Endothelial cell of umbilical vein (primary cell): ENCODE measurements at regions not wholly inside any gene's neighbourhood (a gene's known extent, or its start where the extent isn't known, plus 50 kb on each side); places are given as distances from the start of the nearest gene placed in this dataset.

Experiments used
- BruUV-seq: library from RNA; stranded (reverse); fragments of 400-500 nt; replicated peaks from 2 replicates; lab custom pipeline; 2021; lab: Mats Ljungman, UMichigan
- CTCF ChIA-PET: fragments of 300-600, 350-600 bp; sonication (Branson Sonifier 250); formaldehyde crosslinking; loops from one replicate; lab custom pipeline; 2021; ENCODE audit warnings: antibody characterized with exemption, inconsistent platforms; lab: Charles Lee
- POLR2A ChIA-PET: fragments of 300-600, 350-600 bp; sonication (Branson Sonifier 250); formaldehyde crosslinking; loops from one replicate; lab custom pipeline; 2021; ENCODE audit warnings: antibody characterized with exemption, inconsistent platforms; lab: Charles Lee
- DNase-seq: peaks from one replicate; pipeline ENCODE4 v3.0.0-alpha.2; 2011; ENCODE audit warnings: low read depth, low spot score
- FAIRE-seq: peaks from 2 replicates; lab custom pipeline; 2011; peaks lifted over from hg19 to GRCh38; lab: Jason Lieb, UNC
- H2AFZ ChIP-seq: 2 replicates; pipeline ENCODE4 v1.6.0; 2012; ENCODE audit warnings: low read depth, low read length, control low read depth, inconsistent platforms
- H3K27ac ChIP-seq: 2 replicates; pipeline ENCODE4 v1.5.1; 2011; ENCODE audit warnings: low read depth, mild to moderate bottlenecking, control low read depth, low read length, moderate library complexity; ENCODE audit not compliant: insufficient read depth
- H3K27me3 ChIP-seq, 2 experiments: 2 replicates each; pipeline versions ENCODE4 v1.6.0 to v1.6.1; 2011; ENCODE audit warnings: low read length in 2 of 2, mixed read lengths in 1 of 2; ENCODE audit not compliant: control insufficient read depth in 2 of 2, insufficient read depth in 2 of 2
- H3K36me3 ChIP-seq, 2 experiments: 2 replicates in 1 of 2; 3 replicates in 1 of 2; pipeline ENCODE4 v1.5.1; 2011; ENCODE audit warnings: low read length in 2 of 2, mild to moderate bottlenecking in 1 of 2, moderate library complexity in 1 of 2; ENCODE audit not compliant: control insufficient read depth in 2 of 2, insufficient read depth in 2 of 2; ENCODE audit errors: extremely low read depth in 1 of 2
- H3K4me1 ChIP-seq: 3 replicates; pipeline ENCODE4 v1.5.1; 2011; ENCODE audit warnings: mild to moderate bottlenecking, low read length; ENCODE audit not compliant: control insufficient read depth, insufficient read depth; ENCODE audit errors: extremely low read depth
- H3K4me2 ChIP-seq: 2 replicates; pipeline ENCODE4 v1.6.1; 2011; ENCODE audit warnings: low read length, control low read depth, mixed read lengths; ENCODE audit not compliant: insufficient read depth
- H3K4me3 ChIP-seq, 3 experiments: fragments of 200-600 bp in 1 of 3; sonication (generic), shearing (Covaris generic) in 1 of 3; replicated peaks in 1 of 3; 2 replicates each; pipeline ENCODE4 v1.5.1; 2011 to 2016; ENCODE audit warnings: control low read depth in 3 of 3, low read length in 3 of 3, mild to moderate bottlenecking in 2 of 3, inconsistent platforms in 1 of 3, low read depth in 1 of 3, moderate library complexity in 1 of 3; ENCODE audit not compliant: insufficient read depth in 1 of 3
- H3K79me2 ChIP-seq: 2 replicates; pipeline ENCODE4 v1.6.0; 2012; ENCODE audit warnings: low read length, inconsistent platforms; ENCODE audit not compliant: control insufficient read depth, insufficient read depth
- H3K9ac ChIP-seq: replicated peaks from 2 replicates; pipeline ENCODE3; 2011; ENCODE audit warnings: low read length, control low read depth; ENCODE audit not compliant: insufficient read depth; ENCODE audit errors: extremely low read depth
- H3K9me1 ChIP-seq: replicated peaks from 3 replicates; pipeline ENCODE4 v1.6.0; 2011; ENCODE audit warnings: mild to moderate bottlenecking, low read length; ENCODE audit not compliant: control insufficient read depth, insufficient read depth; ENCODE audit errors: extremely low read depth
- H3K9me3 ChIP-seq: replicated peaks from 2 replicates; pipeline ENCODE4 v1.5.1; 2012; ENCODE audit warnings: low read length, inconsistent platforms; ENCODE audit not compliant: control insufficient read depth, insufficient read depth
- H4K20me1 ChIP-seq: replicated peaks from 2 replicates; pipeline ENCODE3; 2011; ENCODE audit warnings: mild to moderate bottlenecking, low read length; ENCODE audit not compliant: control insufficient read depth, insufficient read depth; ENCODE audit errors: extremely low read depth
- CTCF ChIP-seq, 2 donors: IDR thresholded peaks; 1 replicate in 1 of 2; 2 replicates in 1 of 2; pipeline ENCODE4 v1.5.1; 2011; ENCODE audit warnings: low read length in 2 of 2, mild to moderate bottlenecking in 2 of 2, moderate library complexity in 2 of 2, control low read depth in 1 of 2, inconsistent platforms in 1 of 2, low read depth in 1 of 2; ENCODE audit not compliant: insufficient read depth in 1 of 2; ENCODE audit errors: extremely low read depth in 1 of 2
- EZH2 ChIP-seq: IDR thresholded peaks from 2 replicates; pipeline ENCODE4 v1.6.1; 2012; ENCODE audit warnings: borderline replicate concordance, low read depth, mild to moderate bottlenecking, moderate library complexity, low read length, inconsistent platforms; ENCODE audit not compliant: severe bottlenecking
- FOS ChIP-seq: IDR thresholded peaks from 2 replicates; pipeline ENCODE4 v1.6.1; 2011; ENCODE audit warnings: mild to moderate bottlenecking, low read length, moderate library complexity, borderline replicate concordance; ENCODE audit not compliant: insufficient read depth
- GATA2 ChIP-seq: IDR thresholded peaks from 2 replicates; pipeline ENCODE4 v1.7.0; 2011; ENCODE audit warnings: low read depth, mild to moderate bottlenecking, moderate library complexity, mixed read lengths, low read length; ENCODE audit not compliant: insufficient read length, insufficient read depth
- JUN ChIP-seq: IDR thresholded peaks from 2 replicates; pipeline ENCODE4 v1.6.1; 2011; ENCODE audit warnings: borderline replicate concordance, low read depth; ENCODE audit not compliant: insufficient read length, insufficient read depth
- MAX ChIP-seq: IDR thresholded peaks from 2 replicates; pipeline ENCODE4 v1.6.1; 2011; ENCODE audit not compliant: insufficient read depth, insufficient read length
- MYC ChIP-seq: IDR thresholded peaks from one replicate; pipeline ENCODE4 v1.6.1; 2011; ENCODE audit warnings: mild to moderate bottlenecking, low read depth, low read length
- POLR2A ChIP-seq: IDR thresholded peaks from 2 replicates; pipeline ENCODE4 v1.6.1; 2012; ENCODE audit warnings: low read depth, mild to moderate bottlenecking, control low read depth, low read length
- POLR2AphosphoS5 ChIP-seq: IDR thresholded peaks from 2 replicates; pipeline ENCODE4 v1.6.1; 2012; ENCODE audit warnings: low read depth, mild to moderate bottlenecking, control low read depth, low read length, moderate library complexity; ENCODE audit not compliant: insufficient read depth
- dilution Hi-C: fragments of 300-500 bp; cut with MboI; formaldehyde crosslinking; loops from one replicate; pipeline ENCODE4 v1.15.0; 2019; ENCODE audit warnings: low sequenced_read_pairs; ENCODE audit not compliant: extremely low pct_ligation_motif_present
- intact Hi-C: fragments of 100-400 bp; cut with micrococcal nuclease; formaldehyde crosslinking; loops from one replicate; pipeline ENCODE4 v1.10.0; 2022

DNA sequence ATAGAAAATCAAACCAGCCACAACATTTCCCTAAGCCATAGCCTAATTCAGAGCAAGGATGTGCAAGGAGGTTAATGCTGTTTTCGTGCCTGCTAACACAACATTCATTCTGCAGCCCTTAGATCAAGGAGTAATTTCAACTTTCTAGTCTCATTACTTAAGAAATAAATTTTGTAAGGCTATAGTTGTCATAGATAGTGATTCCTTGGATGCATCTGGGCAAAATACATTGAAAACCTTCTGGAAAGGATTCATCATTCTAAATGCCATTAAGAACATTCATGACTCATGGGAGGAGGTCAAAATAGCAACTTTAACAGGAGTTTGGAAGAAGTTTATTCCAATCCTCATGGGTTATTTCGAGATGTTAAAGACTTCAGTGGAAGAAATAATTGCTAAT, 283.2 kb downstream of the RPAP3 start:
- no peak overlapping the region for H3K4me3 ChIP-seq
- H3K36me3 ChIP-seq, result no peaks in the 10 kb centered on the region
- peaks cover 2 to 11% of the 10 kb centered on the region in 2 experiments for H3K27me3 ChIP-seq
- FAIRE-seq (no peak), DNase-seq (no peak)
- no peaks in the 10 kb centered on the region for H3K9me3 ChIP-seq
- H4K20me1 ChIP-seq, result no peaks in the 10 kb centered on the region
- H3K4me2 ChIP-seq, result no peak overlapping the region
- ChIA-PET POLR2A (no interaction called here), CTCF (no interaction called here)
- TF ChIP-seq MYC (no peak), POLR2AphosphoS5 (no peak), JUN (no peak), MAX (no peak), GATA2 (no peak), CTCF (IDR thresholded peaks at IDR 0.05; ENCODE audit: extremely low read depth in 1 of 2, insufficient read depth in 1 of 2, low read depth in 1 of 2, low read length in 2 of 2) (no peak), FOS (no peak), POLR2A (no peak), EZH2 (no peak)
- no peak overlapping the region for H2AFZ ChIP-seq
- no peaks in the 10 kb centered on the region for H3K9me1 ChIP-seq
- no peak overlapping the region for H3K9ac ChIP-seq
- no peaks in the 10 kb centered on the region for H3K4me1 ChIP-seq
- H3K79me2 ChIP-seq, result no peaks in the 10 kb centered on the region
- dilution Hi-C loops, result no loop called here
- no TSS peak for BruUV-seq
- H3K27ac ChIP-seq, result no peak overlapping the region
- intact Hi-C loops, result no loop called here
